Fibroblast of skin of back (primary cell): ENCODE measurements at regions not wholly inside any gene's neighbourhood (a gene's known extent, or its start where the extent isn't known, plus 50 kb on each side); places are given as distances from the start of the nearest gene placed in this dataset.
A peak's percentile ranks its signal among the peaks of the same experiment; 100 is the strongest.
"Not testable (repeated sequence)": the region's sequence is repeated elsewhere in the genome, so short reads cannot be mapped to it uniquely, and the experiment has no call there.

Experiments
- DNase-seq: peaks from one replicate; pipeline ENCODE4 v3.0.0-alpha.2; 2013

DNA sequence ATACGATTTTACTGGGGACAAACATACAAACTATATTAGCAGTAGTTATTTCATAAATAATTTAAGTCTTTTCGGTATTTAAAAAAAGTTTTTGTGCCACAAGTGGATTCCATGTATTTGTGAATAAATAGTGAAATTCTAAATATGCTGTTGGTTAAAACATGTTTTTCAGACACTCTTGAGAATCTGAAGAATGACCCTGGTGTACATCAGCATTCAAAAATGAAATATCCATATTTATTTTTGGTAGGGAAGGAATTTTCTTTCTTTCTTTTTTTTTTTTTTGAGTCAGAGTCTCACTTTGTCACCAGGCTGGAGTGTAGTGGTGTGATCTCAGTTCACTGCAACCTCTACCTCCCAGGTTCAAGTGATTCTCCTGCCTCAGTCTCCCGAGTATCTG lies 136.1 kb upstream of the CDK6 start:
- peak; percentile 51 for DNase-seq

GRCh38 chr7:92969061-92969460 lies 132.7 kb upstream of the CDK6 start:
- no peak for DNase-seq

DNA sequence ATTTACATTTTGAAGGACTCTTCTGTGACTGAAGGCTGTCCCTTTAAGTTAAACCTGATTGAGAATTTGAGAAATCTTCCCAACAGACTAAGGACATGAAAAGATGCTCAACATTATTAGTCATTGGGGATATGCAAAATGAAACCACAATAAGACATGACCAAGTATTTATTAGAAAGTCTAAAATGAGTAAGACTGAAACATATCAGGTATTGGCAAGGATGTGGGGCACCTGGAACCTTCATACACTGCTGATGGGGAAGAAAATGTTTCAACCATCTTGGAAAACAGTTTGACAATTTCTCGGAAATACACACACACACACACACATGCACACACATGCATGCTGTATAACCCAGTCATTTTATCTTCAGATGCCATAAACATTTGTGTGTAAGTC lies 132.1 kb upstream of the CDK6 start:
- no peak for DNase-seq

DNA sequence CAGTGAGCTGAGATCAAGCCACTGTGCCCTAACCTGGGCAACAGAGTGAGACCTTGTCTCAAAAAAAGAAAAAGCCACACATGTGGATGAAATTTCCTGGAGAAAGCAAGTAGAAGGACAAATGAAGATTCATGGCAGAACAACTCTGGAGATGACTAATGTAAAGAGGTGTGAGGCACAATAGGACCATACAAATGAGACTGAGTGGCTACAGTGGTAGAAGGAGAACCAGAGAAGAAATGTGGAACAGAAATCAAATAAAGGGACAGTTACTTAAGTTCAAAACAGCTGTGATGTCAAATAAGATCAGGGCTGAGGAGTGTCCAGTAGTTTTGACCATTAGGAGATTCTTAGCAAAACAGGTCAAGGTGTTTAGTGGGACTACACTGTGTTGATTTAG lies 130.9 kb upstream of the CDK6 start:
- DNase-seq = no peak

DNA sequence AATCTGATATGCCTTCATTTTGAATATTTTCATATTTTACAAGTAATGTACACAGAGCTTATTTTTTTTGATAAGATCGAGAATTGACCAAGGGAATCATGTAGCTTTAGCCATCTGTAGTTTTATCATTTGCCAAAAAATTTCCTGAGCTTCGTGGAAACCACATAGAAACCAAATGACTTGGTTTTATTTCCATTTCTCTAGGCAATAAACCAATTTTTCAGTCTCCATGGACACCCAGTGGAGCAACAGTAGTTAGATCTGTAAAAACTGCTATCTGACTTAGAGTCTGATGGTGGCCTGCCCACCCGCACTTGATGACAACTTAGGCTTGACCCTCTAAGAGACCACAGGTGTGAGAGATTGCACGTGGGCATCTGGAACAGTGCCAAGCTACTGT lies 127.8 kb upstream of the CDK6 start:
- DNase-seq = no peak

DNA sequence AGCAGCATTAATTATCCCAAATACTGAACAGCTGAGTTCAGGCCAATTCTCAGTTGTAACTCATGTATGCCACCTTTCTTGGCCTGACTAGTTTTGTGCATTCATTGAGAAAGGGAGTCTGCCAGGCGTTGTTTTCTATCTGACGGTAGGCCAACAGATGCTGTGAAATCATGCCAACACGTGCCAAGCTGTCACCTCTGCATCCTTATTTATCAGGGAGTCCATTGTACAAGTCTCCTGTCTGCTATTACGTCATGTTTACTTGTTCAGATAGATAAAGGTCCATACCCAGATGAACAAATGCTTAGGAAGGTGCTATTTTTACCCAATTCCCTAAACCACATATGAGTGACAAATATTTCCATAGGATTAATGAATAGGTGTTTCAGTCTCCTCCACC lies 127.2 kb upstream of the CDK6 start:
- DNase-seq = no peak

DNA sequence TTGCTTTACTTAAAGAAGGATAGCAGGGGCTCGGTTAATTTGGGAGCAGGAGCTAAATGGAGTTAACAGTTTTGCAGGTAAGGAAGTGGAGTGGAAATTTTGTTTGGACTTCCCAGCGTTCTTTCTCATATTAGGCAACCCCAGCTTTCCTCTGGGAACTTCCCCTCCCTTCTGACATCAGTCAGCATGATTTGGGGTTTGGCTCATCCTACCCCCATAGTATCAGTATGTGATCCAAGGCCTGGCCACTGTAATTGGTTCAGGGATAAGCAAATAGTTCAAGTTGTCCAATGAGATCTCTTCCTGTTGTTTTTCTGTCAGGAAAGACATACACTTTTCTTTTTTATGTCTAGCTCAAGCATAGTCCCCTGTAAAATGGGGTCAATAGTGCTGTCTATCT lies 125.6 kb upstream of the CDK6 start:
- DNase-seq = no peak

GRCh38 chr7:92956575-92956974 lies 120.2 kb upstream of the CDK6 start:
- DNase-seq = no peak

GRCh38 chr7:92955081-92955480 lies 118.7 kb upstream of the CDK6 start:
- DNase-seq = no peak

- no peak for DNase-seq
Observed at GRCh38 chr7:92953657-92954056, 117.3 kb upstream of the CDK6 start.

DNA sequence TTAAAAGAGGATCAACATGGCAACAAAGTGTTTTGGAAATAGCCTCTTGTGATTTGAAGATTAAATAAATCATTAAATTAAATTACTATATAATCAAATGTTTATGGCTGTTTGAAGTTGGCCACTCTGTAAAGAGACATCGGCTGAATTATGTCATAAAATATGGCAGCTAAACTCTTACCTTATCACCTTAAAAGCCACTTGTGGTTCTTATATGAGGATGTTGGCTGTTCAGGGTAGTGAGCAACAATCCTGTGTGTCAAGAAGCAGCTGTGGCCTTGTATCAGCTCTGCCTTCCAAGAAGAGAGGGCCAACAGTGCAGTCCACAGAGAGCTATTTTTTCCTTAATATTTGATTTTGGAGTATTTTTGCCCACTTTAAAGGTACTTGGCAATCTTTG lies 113.4 kb upstream of the CDK6 start:
- no peak for DNase-seq

DNA sequence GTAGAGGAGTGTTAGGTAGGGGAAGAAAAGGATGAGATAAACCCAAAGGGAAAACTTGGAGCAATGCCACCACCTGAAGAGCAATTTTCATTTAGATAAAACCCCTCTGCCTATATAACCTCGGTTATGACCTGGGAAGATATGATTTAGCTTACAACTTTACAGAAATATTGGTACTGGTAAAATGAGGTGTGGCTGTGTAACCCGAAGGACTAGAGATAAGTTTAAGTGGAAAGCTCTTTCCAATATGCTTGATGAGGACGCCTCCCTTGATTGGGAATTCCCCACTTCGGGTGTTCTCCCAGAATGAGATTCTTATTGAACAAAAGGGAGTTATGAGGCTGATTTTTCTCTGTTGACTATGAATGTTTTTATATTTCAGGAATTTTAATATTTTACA lies 109.5 kb upstream of the CDK6 start:
- DNase-seq = no peak

- DNase-seq = no peak
Observed at GRCh38 chr7:92944633-92945032, 108.3 kb upstream of the CDK6 start.

- DNase-seq = not testable (repeated sequence)
Observed at GRCh38 chr7:92942706-92943105, 106.3 kb upstream of the CDK6 start.

DNA sequence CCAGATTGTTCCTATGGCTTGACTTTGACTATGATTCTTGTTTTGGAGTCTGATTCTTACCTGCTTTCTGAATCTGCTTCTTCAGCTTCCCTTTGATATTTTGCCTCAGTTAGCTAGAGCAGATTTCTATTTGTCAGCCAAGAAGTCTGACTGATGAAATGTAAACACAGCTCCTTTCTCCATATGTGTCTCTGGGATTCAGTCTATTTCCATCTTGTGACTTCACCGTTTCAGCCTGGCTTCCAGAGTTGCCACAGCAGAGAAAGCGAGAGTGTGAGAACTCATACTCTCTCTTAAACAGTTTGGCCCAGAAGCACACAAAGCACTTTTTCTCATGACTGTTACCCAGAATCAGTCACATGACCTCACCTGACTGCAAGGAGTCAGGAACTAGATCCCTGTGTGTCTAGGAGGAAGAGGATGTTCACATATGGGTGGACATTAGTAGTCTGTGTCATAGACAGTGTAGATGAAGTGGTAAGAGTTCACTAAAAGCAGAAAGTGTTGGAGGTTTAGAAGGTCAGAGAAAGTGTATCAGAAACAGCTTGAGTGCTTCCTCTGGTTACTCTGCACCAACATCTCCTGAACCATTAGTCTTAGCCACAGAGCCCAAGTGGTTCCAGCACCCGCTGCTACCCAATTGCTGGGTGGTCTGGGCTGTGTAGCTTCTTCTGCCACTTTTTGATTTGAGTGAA lies 103.4 kb upstream of the CDK6 start:
- no peak for DNase-seq

- DNase-seq = no peak
Observed at GRCh38 chr7:92934096-92934495, 97.7 kb upstream of the CDK6 start.

DNA sequence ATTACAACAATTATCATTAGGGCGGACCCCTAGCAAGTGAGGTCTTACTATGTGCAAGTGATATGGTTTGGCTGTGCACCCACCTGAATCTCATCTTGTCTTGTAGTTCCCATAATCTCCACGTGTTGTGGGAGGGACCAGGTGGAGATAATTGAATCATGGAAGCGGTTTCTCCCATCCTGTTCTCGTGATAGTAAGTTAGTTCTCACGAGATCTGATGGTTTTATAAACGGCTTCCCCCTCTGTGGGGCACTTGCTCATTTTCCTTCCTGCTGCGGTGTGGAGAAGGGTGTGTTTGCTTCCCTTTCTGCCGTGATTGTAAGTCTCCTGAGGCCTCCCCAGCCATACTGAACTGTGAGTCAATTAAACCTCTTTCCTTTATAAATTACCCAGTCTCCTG lies 96.1 kb upstream of the CDK6 start:
- no peak for DNase-seq

DNA sequence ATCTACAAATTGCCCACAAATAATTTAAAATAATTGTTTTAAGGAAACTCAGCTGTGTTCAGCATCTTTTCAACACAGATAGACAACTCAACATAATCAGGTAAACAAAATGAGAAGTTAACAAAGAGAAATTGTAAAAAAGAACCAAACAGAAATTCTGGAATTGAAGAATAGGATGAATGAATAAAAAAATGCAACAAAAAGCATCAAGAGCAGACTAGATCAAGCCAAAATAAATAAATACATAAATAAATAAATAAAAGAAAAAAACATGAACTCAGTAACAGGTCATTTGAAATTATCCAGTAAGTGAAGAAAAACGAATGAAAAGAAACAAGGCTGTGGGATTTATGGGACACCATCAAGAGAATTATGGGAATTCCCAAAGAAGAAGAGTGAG lies 94.0 kb upstream of the CDK6 start:
- DNase-seq = no peak

DNA sequence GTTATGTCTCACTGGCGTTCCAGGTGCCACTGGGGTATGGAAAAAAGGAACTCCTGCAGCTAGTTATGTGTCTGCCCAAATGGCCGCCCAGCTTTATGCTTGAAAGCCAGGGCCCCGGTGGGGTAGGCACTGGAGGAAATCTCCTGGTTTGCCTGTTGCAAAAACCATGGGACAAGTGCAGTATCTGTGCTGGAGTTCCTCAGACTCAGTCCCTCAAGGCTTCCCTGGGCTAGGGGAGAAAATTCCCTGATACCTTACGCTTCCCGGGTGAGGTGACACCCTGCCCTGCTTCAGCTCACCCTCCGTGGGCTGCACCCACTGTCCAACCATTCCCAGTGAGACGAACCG lies 90.3 kb upstream of the CDK6 start:
- no peak for DNase-seq

GRCh38 chr7:92925876-92926696 lies 89.7 kb upstream of the CDK6 start:
- no peak for DNase-seq

DNA sequence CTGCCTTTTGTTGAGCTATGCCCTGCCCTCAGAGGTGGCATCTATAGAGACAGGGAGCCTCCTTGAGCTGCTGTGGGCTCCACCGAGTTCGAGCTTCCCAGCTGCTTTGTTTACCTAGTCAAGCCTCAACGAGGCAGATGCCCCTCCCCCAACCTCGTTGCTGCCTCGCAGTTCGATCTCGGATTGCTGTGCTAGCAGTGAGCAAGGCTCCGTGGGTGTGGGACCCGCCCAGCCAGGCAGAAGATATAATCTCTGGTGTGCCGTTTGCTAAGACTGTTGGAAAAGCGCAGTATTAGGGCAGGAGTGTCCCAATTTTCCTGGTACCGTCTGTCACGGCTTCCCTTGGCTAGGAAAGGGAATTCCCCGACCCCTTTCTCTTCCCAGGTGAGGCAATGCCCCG lies 88.4 kb upstream of the CDK6 start:
- no peak for DNase-seq

- no peak for DNase-seq
Observed at GRCh38 chr7:92917230-92917629, 80.9 kb upstream of the CDK6 start.

- peak; percentile 67 for DNase-seq
Observed at GRCh38 chr7:92916770-92917224, 80.4 kb upstream of the CDK6 start.

DNA sequence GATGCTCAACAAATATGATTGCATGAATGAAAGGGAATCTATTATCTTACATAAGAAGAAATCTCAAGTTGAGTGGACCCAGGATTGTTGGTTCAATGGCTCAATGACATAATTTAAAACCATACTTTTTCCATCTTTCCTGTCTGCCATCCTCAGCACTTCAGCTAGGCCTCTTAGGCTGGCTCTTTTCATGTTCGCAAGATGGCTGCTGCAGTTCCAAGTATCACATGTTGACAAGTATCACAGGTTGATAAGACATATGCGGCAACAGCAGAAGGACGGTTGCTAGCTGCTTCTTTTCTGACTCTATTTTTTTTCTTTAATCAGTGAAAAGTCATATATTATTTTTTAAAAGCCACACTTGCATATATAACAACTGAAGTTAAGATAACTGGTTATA lies 79.0 kb upstream of the CDK6 start:
- DNase-seq = no peak

DNA sequence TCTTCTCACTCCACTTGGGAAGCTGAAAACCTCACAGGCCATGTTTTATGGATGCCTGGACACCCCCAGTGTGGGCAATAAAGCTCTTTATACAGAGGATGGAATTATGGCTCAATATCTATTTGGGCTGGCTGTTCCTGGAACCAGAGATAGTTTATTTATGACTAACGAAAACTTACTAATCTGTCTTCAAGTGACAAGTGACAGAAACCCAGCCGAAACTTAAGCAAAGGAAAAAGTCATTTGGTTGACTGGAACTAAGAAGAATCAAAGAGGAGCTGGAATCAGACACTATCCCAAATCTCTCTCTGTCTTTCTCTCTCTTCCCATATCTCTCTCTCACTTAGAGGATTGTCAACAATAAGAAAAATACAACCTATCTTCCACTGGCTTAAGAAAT lies 78.3 kb upstream of the CDK6 start:
- DNase-seq = no peak
